ENCODE measurements at regions not wholly inside any gene's neighbourhood (a gene's known extent, or its start where the extent isn't known, plus 50 kb on each side); places are given as distances from the start of the nearest gene placed in this dataset.

- H3K27me3 Mint-ChIP-seq (ENCODE audit: low read depth in 3 of 3) = peaks cover 0 to 2% (median 0%) of the 10 kb centered on the region in 3 donors
- WGBS (ENCODE audit: insufficient coverage) = no CpG with 5 or more reads among the region's 2 CpGs
Measured at GRCh38 chr15:55035749-55036148, 161.0 kb downstream of the RSL24D1 start.

DNA sequence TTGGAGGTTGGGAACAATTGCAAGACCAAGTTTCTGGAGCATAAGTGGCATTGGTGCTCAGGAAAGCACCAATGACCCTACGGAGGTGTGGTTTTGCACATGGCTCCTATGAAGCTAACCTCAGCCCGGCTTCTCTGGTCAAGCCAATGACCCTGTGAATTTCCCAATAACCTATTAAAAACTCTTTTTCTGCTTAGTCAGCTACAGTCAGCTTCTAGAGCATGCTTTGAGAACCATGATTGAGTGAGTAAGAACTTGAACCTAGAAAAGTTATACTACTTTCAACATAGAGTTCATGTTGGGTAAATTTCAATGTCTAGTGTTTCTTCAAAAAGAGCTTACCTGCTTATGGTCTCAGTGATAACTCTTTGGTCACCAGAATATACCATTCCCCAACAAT lies 163.2 kb downstream of the RSL24D1 start:
- H3K27me3 Mint-ChIP-seq (ENCODE audit: low read depth in 3 of 3) = peaks cover 0 to 2% (median under 1%) of the 10 kb centered on the region in 3 donors

More at GRCh38 chr15:55035749-55036148, 161.0 kb downstream of the RSL24D1 start:
- no peak overlapping the region for H3K4me3 ChIP-seq (replicated peaks in 1 of 3; ENCODE audit: low read depth in 2 of 3, low read length in 3 of 3)
- intact Hi-C loops (cut with micrococcal nuclease) = no loop called here
- H3K36me3 ChIP-seq (replicated peaks in 1 of 2; ENCODE audit: control insufficient read depth in 1 of 2, insufficient read depth in 2 of 2, low read length in 2 of 2) = no peaks in the 10 kb centered on the region
- no peak overlapping the region for H3K4me2 ChIP-seq (replicated peaks; ENCODE audit: extremely low read depth, low read length, poor library complexity, severe bottlenecking)
- DNase-seq = no peak
- Mint-ChIP-seq H3K27ac (no peak overlapping the region), H3K36me3 (no peaks in the 10 kb centered on the region), H3K4me3 (no peak overlapping the region), H3K4me1 (peaks cover 28% of the 10 kb centered on the region), H3K9me3 (peaks cover 0 to 5% (median 0%) of the 10 kb centered on the region in 7 donors)
- no peak overlapping the region for H2AFZ ChIP-seq (ENCODE audit: insufficient read depth, low read depth, low read length, poor library complexity, severe bottlenecking)
- H3K79me2 ChIP-seq (ENCODE audit: insufficient read depth, low read length) = no peaks in the 10 kb centered on the region
- no peaks in the 10 kb centered on the region for H3K27me3 ChIP-seq (ENCODE audit: control insufficient read depth in 2 of 2, insufficient read depth in 2 of 2, low read length in 2 of 2)
- TF ChIP-seq CTCF (IDR thresholded peaks at IDR 0.05) = no peak
- H4K20me1 ChIP-seq (ENCODE audit: insufficient read depth, low read length) = no peaks in the 10 kb centered on the region
- H3K27ac ChIP-seq (ENCODE audit: low read depth in 1 of 2, low read length in 2 of 2) = no peak overlapping the region
- no peak overlapping the region for H3K9ac ChIP-seq (ENCODE audit: insufficient read depth, low read length, poor library complexity, severe bottlenecking)
- peaks cover 5 to 24% of the 10 kb centered on the region in 2 donors for H3K4me1 ChIP-seq (ENCODE audit: control insufficient read depth in 1 of 2, insufficient read depth in 2 of 2, low read length in 2 of 2)
- H3K9me3 ChIP-seq (replicated peaks in 1 of 2; ENCODE audit: control insufficient read depth in 1 of 2, insufficient read depth in 1 of 2, low read length in 2 of 2) = no peaks in the 10 kb centered on the region

More for the DNA sequence above, 163.2 kb downstream of the RSL24D1 start:
- Histone ChIP-seq H3K79me2 (ENCODE audit: insufficient read depth, low read length) (no peaks in the 10 kb centered on the region), H4K20me1 (ENCODE audit: insufficient read depth, low read length) (no peaks in the 10 kb centered on the region), H3K4me3 (replicated peaks in 1 of 3; ENCODE audit: low read depth in 2 of 3, low read length in 3 of 3) (no peak overlapping the region), H3K27ac (ENCODE audit: low read depth in 1 of 2, low read length in 2 of 2) (no peak overlapping the region), H3K9me3 (replicated peaks in 1 of 2; ENCODE audit: control insufficient read depth in 1 of 2, insufficient read depth in 1 of 2, low read length in 2 of 2) (no peaks in the 10 kb centered on the region), H3K4me1 (ENCODE audit: control insufficient read depth in 1 of 2, insufficient read depth in 2 of 2, low read length in 2 of 2) (peaks cover 5 to 25% of the 10 kb centered on the region in 2 donors), H2AFZ (ENCODE audit: insufficient read depth, low read depth, low read length, poor library complexity, severe bottlenecking) (no peak overlapping the region), H3K27me3 (ENCODE audit: control insufficient read depth in 2 of 2, insufficient read depth in 2 of 2, low read length in 2 of 2) (no peaks in the 10 kb centered on the region), H3K4me2 (replicated peaks; ENCODE audit: extremely low read depth, low read length, poor library complexity, severe bottlenecking) (no peak overlapping the region), H3K36me3 (replicated peaks in 1 of 2; ENCODE audit: control insufficient read depth in 1 of 2, insufficient read depth in 2 of 2, low read length in 2 of 2) (no peaks in the 10 kb centered on the region), H3K9ac (ENCODE audit: insufficient read depth, low read length, poor library complexity, severe bottlenecking) (no peak overlapping the region)
- intact Hi-C loops (cut with micrococcal nuclease) = no loop called here
- Mint-ChIP-seq H3K4me1 (peaks cover 30% of the 10 kb centered on the region), H3K4me3 (no peak overlapping the region), H3K27ac (no peak overlapping the region), H3K36me3 (no peaks in the 10 kb centered on the region), H3K9me3 (peaks cover 0 to 2% (median 0%) of the 10 kb centered on the region in 7 donors)
- no peak for TF ChIP-seq CTCF (IDR thresholded peaks at IDR 0.05)
- 100% methylated on average over 1 of the region's 2 CpGs for WGBS (ENCODE audit: insufficient coverage)
- no peak for DNase-seq
